SK-N-SH (cell line): ENCODE measurements at regions not wholly inside any gene's neighbourhood (a gene's known extent, or its start where the extent isn't known, plus 50 kb on each side); places are given as distances from the start of the nearest gene placed in this dataset.

ENCODE experiments used
- CTCF ChIA-PET: fragments of 300-600, 350-600 bp; formaldehyde crosslinking; extraction: SDS; loops from one replicate; lab custom pipeline; 2021; lab: Yijun Ruan, JAX
- POLR2A ChIA-PET: fragments of 350-600 bp; sonication (Branson Sonifier 250); formaldehyde crosslinking; extraction: SDS; loops from one replicate; lab custom pipeline; 2020; ENCODE audit warnings: antibody characterized with exemption, inconsistent platforms; lab: Yijun Ruan, JAX
- DNase-seq: peaks from one replicate; pipeline ENCODE4 v3.0.0; 2012
- H2AFZ ChIP-seq: fragments of 200-600 bp; sonication (generic); 2 replicates; pipeline ENCODE4 v1.8.1; 2016; ENCODE audit warnings: antibody characterized with exemption, mild to moderate bottlenecking, low read depth
- H3F3A ChIP-seq: fragments of 200-600 bp; sonication (generic); replicated peaks from 2 replicates; pipeline ENCODE3; 2016; ENCODE audit warnings: antibody characterized with exemption, mild to moderate bottlenecking; ENCODE audit not compliant: insufficient read depth
- H3K27ac ChIP-seq, 2 experiments: fragments of 200-500 bp in 1 of 2; fragments of 200-600 bp in 1 of 2; sonication (Bioruptor generic) in 1 of 2; sonication (generic), shearing (Covaris generic) in 1 of 2; 2 replicates each; pipeline versions ENCODE4 v1.5.1 to v1.6.1; 2014 to 2016; ENCODE audit warnings: low read depth in 2 of 2, inconsistent platforms in 1 of 2, low read length in 1 of 2, mild to moderate bottlenecking in 1 of 2, mixed read lengths in 1 of 2
- H3K27me3 ChIP-seq: fragments of 200-600 bp; sonication (generic), shearing (Covaris generic); 2 replicates; pipeline ENCODE4 v1.6.1; 2016; ENCODE audit warnings: mixed run types; ENCODE audit not compliant: insufficient read depth
- H3K36me3 ChIP-seq, 2 experiments: fragments of 200-500 bp in 1 of 2; fragments of 200-600 bp in 1 of 2; sonication (Bioruptor generic) in 1 of 2; sonication (generic) in 1 of 2; replicated peaks in 1 of 2; 2 replicates each; pipeline versions ENCODE3 to v1.5.1; 2014 to 2016; ENCODE audit warnings: low read length in 1 of 2, mild to moderate bottlenecking in 1 of 2; ENCODE audit not compliant: insufficient read depth in 2 of 2, control insufficient read depth in 1 of 2
- H3K4me1 ChIP-seq, 2 experiments: fragments of 200-500 bp in 1 of 2; fragments of 200-600 bp in 1 of 2; sonication (Bioruptor generic) in 1 of 2; sonication (generic), shearing (Covaris generic) in 1 of 2; 2 replicates each; pipeline versions ENCODE4 v1.5.1 to v1.6.1; 2014 to 2016; ENCODE audit warnings: low read depth in 1 of 2, low read length in 1 of 2, mixed run types in 1 of 2; ENCODE audit not compliant: insufficient read depth in 2 of 2, control insufficient read depth in 1 of 2
- H3K4me2 ChIP-seq: fragments of 200-600 bp; sonication (generic), shearing (Covaris generic); 2 replicates; pipeline ENCODE4 v1.6.1; 2017; ENCODE audit warnings: mixed run types
- H3K4me3 ChIP-seq, 2 experiments: fragments of 200-500 bp in 1 of 2; fragments of 200-600 bp in 1 of 2; sonication (Bioruptor generic) in 1 of 2; sonication (generic), shearing (Covaris generic) in 1 of 2; 2 replicates each; pipeline versions ENCODE4 v1.5.1 to v1.8.1; 2014 to 2016; ENCODE audit warnings: low read depth in 2 of 2, inconsistent platforms in 1 of 2, low read length in 1 of 2, mild to moderate bottlenecking in 1 of 2, mixed read lengths in 1 of 2, moderate library complexity in 1 of 2
- H3K79me2 ChIP-seq: fragments of 200-600 bp; sonication (generic); 2 replicates; pipeline ENCODE4 v1.8.1; 2017; ENCODE audit warnings: mild to moderate bottlenecking; ENCODE audit not compliant: insufficient read depth
- H3K9ac ChIP-seq: fragments of 200-600 bp; sonication (generic); 2 replicates; pipeline ENCODE4 v1.6.1; 2017; ENCODE audit warnings: mixed run types
- H3K9me2 ChIP-seq: fragments of 200-600 bp; sonication (generic); 2 replicates; pipeline ENCODE4 v1.6.1; 2017; ENCODE audit warnings: mixed run types
- H3K9me3 ChIP-seq: fragments of 200-600 bp; sonication (generic); 2 replicates; pipeline ENCODE4 v1.6.1; 2017; ENCODE audit warnings: mixed run types, mild to moderate bottlenecking, moderate library complexity
- H4K20me1 ChIP-seq: fragments of 200-600 bp; sonication (generic); 2 replicates; pipeline ENCODE4 v1.6.1; 2017; ENCODE audit warnings: mild to moderate bottlenecking, mixed run types; ENCODE audit not compliant: insufficient read depth
- CHD2 ChIP-seq: fragments of 150-350 bp; IDR thresholded peaks from 2 replicates; pipeline ENCODE4 v1.6.1; 2018; ENCODE audit warnings: low read length; ENCODE audit not compliant: partially characterized antibody
- CTCF ChIP-seq: fragments of 200-600 bp; sonication (generic); IDR thresholded peaks from 2 replicates; pipeline ENCODE4 v1.6.1; 2017; ENCODE audit warnings: antibody characterized with exemption, mild to moderate bottlenecking, moderate library complexity
- EP300 ChIP-seq, 2 experiments: IDR thresholded peaks; 2 replicates each; pipeline versions ENCODE4 v1.4.0 to v1.6.1; 2012; ENCODE audit warnings: borderline replicate concordance in 1 of 2, low read depth in 1 of 2, low read length in 1 of 2
- FOXM1 ChIP-seq: IDR thresholded peaks from 2 replicates; pipeline ENCODE4 v1.4.0; 2012; ENCODE audit warnings: low read depth, mild to moderate bottlenecking
- GATA2 ChIP-seq: sonication (generic); formaldehyde crosslinking; IDR thresholded peaks from 2 replicates; pipeline ENCODE4 v1.5.0; 2020; ENCODE audit warnings: mild to moderate bottlenecking, missing genetic modification reagents
- NRF1 ChIP-seq: IDR thresholded peaks from 2 replicates; pipeline ENCODE4 v1.6.1; 2012; ENCODE audit warnings: low read depth, mild to moderate bottlenecking, low read length
- PBX3 ChIP-seq: IDR thresholded peaks from 2 replicates; pipeline ENCODE4; 2012
- RXRA ChIP-seq: IDR thresholded peaks from 2 replicates; pipeline ENCODE4 v1.4.0; 2012; ENCODE audit warnings: low read depth, mild to moderate bottlenecking, borderline replicate concordance
- SMC3 ChIP-seq: IDR thresholded peaks from 2 replicates; pipeline ENCODE4 v1.6.1; 2012; ENCODE audit warnings: low read depth, low read length, improper control_type of control experiment
- YY1 ChIP-seq: IDR thresholded peaks from 2 replicates; pipeline ENCODE4 v1.4.0; 2012; ENCODE audit warnings: low read depth, mild to moderate bottlenecking
- ZBTB33 ChIP-seq: IDR thresholded peaks from 2 replicates; pipeline ENCODE4 v1.4.0; 2012; ENCODE audit warnings: low read depth, borderline replicate concordance
- WGBS: methylation state at CpG from one replicate; pipeline ENCODE4 v1.1.6; 2017; ENCODE audit warnings: low lambda C conversion rate; 5-methylcytosine and 5-hydroxymethylcytosine counted together

- Histone ChIP-seq H2AFZ (no peak overlapping the region), H3K9ac (no peak overlapping the region), H4K20me1 (no peaks in the 10 kb centered on the region), H3K27me3 (no peaks in the 10 kb centered on the region; the same call in 1 of the 2 replicates), H3K79me2 (no peaks in the 10 kb centered on the region), H3K9me2 (no peaks in the 10 kb centered on the region), H3K27ac (no peak overlapping the region), H3K4me2 (no peak overlapping the region), H3K4me3 (no peak overlapping the region), H3K9me3 (no peaks in the 10 kb centered on the region), H3K4me1 (no peaks in the 10 kb centered on the region), H3F3A (no peaks in the 10 kb centered on the region), H3K36me3 (no peaks in the 10 kb centered on the region)
- DNase-seq = no peak
- TF ChIP-seq SMC3 = no peak
- TF ChIP-seq RXRA = no peak
- no peak for TF ChIP-seq YY1
- TF ChIP-seq PBX3 = no peak
- TF ChIP-seq CTCF = no peak
- no peak for TF ChIP-seq EP300 (IDR thresholded peaks at IDR 0.05; ENCODE audit: borderline replicate concordance in 1 of 2, low read depth in 1 of 2, low read length in 1 of 2)
- TF ChIP-seq NRF1 = no peak
- no peak for TF ChIP-seq FOXM1
- TF ChIP-seq ZBTB33 = no peak
- ChIA-PET CTCF (no interaction called here), POLR2A (interaction anchor here (0.7 kb wide), 1 partner anchor 731 kb away, joined by 6 read pairs; no protein-coding TSS in a partner anchor)
- 2% methylated on average over 2 of the region's 2 CpGs for WGBS
These were observed 171.0 kb upstream of the LHX5 start for GRCh38 chr12:113642672-113643071.

GRCh38 chr12:113642216-113642615 is 170.5 kb upstream of the LHX5 start:
- no peak overlapping the region for H2AFZ ChIP-seq
- no peak for TF ChIP-seq CHD2
- TF ChIP-seq GATA2 (CRISPR knock-in tag) = no peak
- TF ChIP-seq, all 33 proteins: peak for 0
- no peak overlapping the region for H3K9ac ChIP-seq
- H3K27ac ChIP-seq = no peak overlapping the region
- no peaks in the 10 kb centered on the region for H3K9me2 ChIP-seq
- H3K9me3 ChIP-seq = no peaks in the 10 kb centered on the region
- DNase-seq = no peak
- H3K4me3 ChIP-seq = no peak overlapping the region
- H3K36me3 ChIP-seq = no peaks in the 10 kb centered on the region
- no peak overlapping the region for H3K4me2 ChIP-seq
- ChIA-PET CTCF (no interaction called here), POLR2A (interaction anchor here (0.7 kb wide), 1 partner anchor 731 kb away, joined by 6 read pairs; no protein-coding TSS in a partner anchor)
- H3K27me3 ChIP-seq = no peaks in the 10 kb centered on the region; the same call in 1 of the 2 replicates
- no peaks in the 10 kb centered on the region for H3K79me2 ChIP-seq
- 48% methylated on average over 3 of the region's 3 CpGs for WGBS
- no peaks in the 10 kb centered on the region for H3K4me1 ChIP-seq
- H4K20me1 ChIP-seq = no peaks in the 10 kb centered on the region
- H3F3A ChIP-seq = no peaks in the 10 kb centered on the region
